ENCODE measurements at regions not wholly inside any gene's neighbourhood (a gene's known extent, or its start where the extent isn't known, plus 50 kb on each side); places are given as distances from the start of the nearest gene placed in this dataset.
A peak's percentile ranks its signal among the peaks of the same experiment; 100 is the strongest.

DNA sequence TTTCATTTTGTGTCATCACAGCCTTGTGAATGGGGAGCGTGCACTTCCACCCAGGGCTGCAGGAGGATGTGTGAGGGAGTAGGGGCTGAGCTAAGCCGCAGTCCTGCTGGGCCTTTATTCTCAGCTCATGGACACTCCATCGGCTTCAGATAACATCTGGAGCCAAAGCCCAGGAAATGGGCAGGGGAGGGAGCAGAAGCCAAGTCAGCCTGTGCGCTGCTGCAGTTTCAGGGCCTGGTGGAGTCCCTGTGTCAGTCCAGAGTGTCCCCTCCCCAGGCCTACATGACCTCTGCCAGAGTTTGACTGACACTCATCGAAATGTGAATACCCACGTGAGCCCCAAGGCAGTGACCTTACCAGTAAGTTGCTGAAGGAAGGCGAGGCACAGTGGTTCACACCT lies 242.2 kb downstream of the LOXHD1 start (continued):
- TF ChIP-seq KDM4A (IDR thresholded peaks at IDR 0.05; ENCODE audit: low read depth, low read length, severe bottlenecking) (no peak), HDAC2 (IDR thresholded peaks at IDR 0.05; ENCODE audit: borderline replicate concordance in 1 of 2, low read depth in 2 of 2, low read length in 2 of 2) (no peak), GTF2F1 (IDR thresholded peaks at IDR 0.05; ENCODE audit: borderline replicate concordance, low read depth, low read length) (no peak), EP300 (IDR thresholded peaks at IDR 0.05; ENCODE audit: borderline replicate concordance in 1 of 2, low read depth in 2 of 2, low read length in 2 of 2) (no peak), JUND (IDR thresholded peaks at IDR 0.05; ENCODE audit: low read length) (no peak), GABPA (IDR thresholded peaks at IDR 0.05; ENCODE audit: borderline replicate concordance, insufficient read depth, low read length) (no peak), NRF1 (IDR thresholded peaks at IDR 0.05; ENCODE audit: low read depth, low read length) (no peak), SIX5 (IDR thresholded peaks at IDR 0.05; ENCODE audit: low read depth, low read length) (no peak), MAFK (IDR thresholded peaks at IDR 0.05; ENCODE audit: low read depth, low read length) (no peak), CEBPB (IDR thresholded peaks at IDR 0.05; ENCODE audit: low read depth, low read length) (no peak), RFX5 (IDR thresholded peaks at IDR 0.05; ENCODE audit: borderline replicate concordance, low read depth, low read length) (no peak)
- TF ChIP-seq, protein P1, sequence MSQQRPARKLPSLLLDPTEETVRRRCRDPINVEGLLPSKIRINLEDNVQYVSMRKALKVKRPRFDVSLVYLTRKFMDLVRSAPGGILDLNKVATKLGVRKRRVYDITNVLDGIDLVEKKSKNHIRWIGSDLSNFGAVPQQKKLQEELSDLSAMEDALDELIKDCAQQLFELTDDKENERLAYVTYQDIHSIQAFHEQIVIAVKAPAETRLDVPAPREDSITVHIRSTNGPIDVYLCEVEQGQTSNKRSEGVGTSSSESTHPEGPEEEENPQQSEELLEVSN (IDR thresholded peaks at IDR 0.05): peak; percentile 46; the same call in 1 of the 2 replicates

Data from H1 (cell line).